OCI-LY1 (cell line): ENCODE measurements at regions not wholly inside any gene's neighbourhood (a gene's known extent, or its start where the extent isn't known, plus 50 kb on each side); places are given as distances from the start of the nearest gene placed in this dataset.

Source experiments
- EZH2 ChIP-seq: fragments of 200-600 bp; sonication (generic), shearing (Covaris generic); IDR thresholded peaks from 2 replicates; pipeline ENCODE4 v1.8.0; 2017; ENCODE audit warnings: borderline replicate concordance, mixed run types, mild to moderate bottlenecking, antibody characterized with exemption, low read length, moderate library complexity, mixed read lengths
- TF ChIP-seq, protein P1 (sequence below): fragments of 200-600 bp; sonication (generic), shearing (Covaris generic); IDR thresholded peaks from 2 replicates; pipeline ENCODE4 v1.5.1; 2017; ENCODE audit warnings: mild to moderate bottlenecking, antibody characterized with exemption, low read length, moderate library complexity, mixed read lengths

DNA sequence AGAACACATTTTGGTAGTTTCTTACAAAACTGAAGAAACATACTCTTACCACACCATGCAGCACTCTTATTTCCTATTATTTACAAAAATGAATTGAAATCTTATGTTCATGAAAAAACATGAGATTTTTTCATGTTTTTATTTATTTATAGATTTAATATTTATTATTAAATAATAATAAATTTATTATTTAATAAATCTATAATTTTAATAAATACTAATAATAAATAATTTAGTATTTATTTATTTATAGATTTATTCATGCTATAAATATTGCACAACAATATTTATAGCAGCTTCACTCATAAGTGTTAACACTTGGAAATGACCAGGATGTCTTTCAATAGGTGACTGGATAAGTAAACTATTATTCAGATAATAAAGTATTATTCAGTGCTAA is 91.6 kb upstream of the CPXCR1 start:
- TF ChIP-seq, protein P1, sequence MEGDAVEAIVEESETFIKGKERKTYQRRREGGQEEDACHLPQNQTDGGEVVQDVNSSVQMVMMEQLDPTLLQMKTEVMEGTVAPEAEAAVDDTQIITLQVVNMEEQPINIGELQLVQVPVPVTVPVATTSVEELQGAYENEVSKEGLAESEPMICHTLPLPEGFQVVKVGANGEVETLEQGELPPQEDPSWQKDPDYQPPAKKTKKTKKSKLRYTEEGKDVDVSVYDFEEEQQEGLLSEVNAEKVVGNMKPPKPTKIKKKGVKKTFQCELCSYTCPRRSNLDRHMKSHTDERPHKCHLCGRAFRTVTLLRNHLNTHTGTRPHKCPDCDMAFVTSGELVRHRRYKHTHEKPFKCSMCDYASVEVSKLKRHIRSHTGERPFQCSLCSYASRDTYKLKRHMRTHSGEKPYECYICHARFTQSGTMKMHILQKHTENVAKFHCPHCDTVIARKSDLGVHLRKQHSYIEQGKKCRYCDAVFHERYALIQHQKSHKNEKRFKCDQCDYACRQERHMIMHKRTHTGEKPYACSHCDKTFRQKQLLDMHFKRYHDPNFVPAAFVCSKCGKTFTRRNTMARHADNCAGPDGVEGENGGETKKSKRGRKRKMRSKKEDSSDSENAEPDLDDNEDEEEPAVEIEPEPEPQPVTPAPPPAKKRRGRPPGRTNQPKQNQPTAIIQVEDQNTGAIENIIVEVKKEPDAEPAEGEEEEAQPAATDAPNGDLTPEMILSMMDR = no peak
- no peak for TF ChIP-seq EZH2
